ENCODE measurements at regions not wholly inside any gene's neighbourhood (a gene's known extent, or its start where the extent isn't known, plus 50 kb on each side); places are given as distances from the start of the nearest gene placed in this dataset.

DNA sequence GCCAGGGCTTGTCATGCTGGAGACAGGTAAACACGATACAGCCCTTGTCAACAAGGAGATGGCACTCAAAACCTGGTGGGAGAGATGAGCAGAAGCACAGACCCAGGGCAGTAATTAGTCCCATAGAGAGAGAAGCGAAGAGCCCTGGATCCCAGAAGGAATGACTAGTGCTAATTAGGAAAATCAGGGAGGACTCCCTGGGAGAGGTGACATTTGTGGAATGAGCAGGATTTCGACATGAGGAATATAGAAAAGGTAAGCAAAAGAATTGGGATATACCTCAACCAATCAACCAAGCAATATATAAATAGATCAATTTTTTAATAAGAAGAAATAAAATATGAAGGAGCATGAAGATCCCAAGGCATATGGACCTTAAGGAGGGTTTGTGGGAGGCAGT lies 98.5 kb upstream of the GJB5 start:
- DNase-seq (ENCODE audit: low spot score) (no peak), ATAC-seq (ENCODE audit: low read depth) (no peak)
- Histone ChIP-seq H3K36me3 (ENCODE audit: low read depth) (no peaks in the 10 kb centered on the region), H3K9me3 (ENCODE audit: severe bottlenecking) (no peaks in the 10 kb centered on the region), H3K27ac (ENCODE audit: poor library complexity, severe bottlenecking) (no peak overlapping the region), H3K4me3 (ENCODE audit: severe bottlenecking) (no peak overlapping the region), H3K27me3 (ENCODE audit: insufficient read depth, poor library complexity, severe bottlenecking) (peaks cover 15% of the 10 kb centered on the region), H3K4me1 (ENCODE audit: insufficient read depth, poor library complexity, severe bottlenecking) (no peaks in the 10 kb centered on the region)
- TF ChIP-seq, protein P1, sequence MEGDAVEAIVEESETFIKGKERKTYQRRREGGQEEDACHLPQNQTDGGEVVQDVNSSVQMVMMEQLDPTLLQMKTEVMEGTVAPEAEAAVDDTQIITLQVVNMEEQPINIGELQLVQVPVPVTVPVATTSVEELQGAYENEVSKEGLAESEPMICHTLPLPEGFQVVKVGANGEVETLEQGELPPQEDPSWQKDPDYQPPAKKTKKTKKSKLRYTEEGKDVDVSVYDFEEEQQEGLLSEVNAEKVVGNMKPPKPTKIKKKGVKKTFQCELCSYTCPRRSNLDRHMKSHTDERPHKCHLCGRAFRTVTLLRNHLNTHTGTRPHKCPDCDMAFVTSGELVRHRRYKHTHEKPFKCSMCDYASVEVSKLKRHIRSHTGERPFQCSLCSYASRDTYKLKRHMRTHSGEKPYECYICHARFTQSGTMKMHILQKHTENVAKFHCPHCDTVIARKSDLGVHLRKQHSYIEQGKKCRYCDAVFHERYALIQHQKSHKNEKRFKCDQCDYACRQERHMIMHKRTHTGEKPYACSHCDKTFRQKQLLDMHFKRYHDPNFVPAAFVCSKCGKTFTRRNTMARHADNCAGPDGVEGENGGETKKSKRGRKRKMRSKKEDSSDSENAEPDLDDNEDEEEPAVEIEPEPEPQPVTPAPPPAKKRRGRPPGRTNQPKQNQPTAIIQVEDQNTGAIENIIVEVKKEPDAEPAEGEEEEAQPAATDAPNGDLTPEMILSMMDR (IDR thresholded peaks at IDR 0.05; ENCODE audit: poor library complexity, severe bottlenecking), result no peak

DNA sequence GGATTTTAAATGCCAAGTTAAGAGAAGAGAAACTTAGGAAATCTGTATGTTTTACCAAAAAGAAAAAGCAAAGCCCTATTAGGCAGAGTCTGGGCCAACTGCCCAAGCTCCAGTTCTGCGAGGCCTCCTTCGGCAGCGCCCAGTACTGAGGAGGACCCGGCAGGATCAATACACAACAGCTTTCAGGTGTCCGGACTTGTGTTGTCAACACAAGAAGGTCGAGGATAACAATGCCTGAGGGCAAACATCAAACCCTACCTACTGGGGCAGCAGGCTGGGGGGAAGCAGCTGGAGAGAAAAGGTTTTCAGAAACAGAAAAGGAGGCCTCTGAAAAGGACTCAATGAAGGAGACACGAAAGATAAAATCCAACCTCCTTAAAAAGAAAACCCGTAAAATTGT lies 98.1 kb upstream of the GJB5 start:
- TF ChIP-seq, protein P1 (IDR thresholded peaks at IDR 0.05; ENCODE audit: poor library complexity, severe bottlenecking), result no peak
- Histone ChIP-seq H3K27me3 (ENCODE audit: insufficient read depth, poor library complexity, severe bottlenecking) (peaks cover 15% of the 10 kb centered on the region), H3K4me1 (ENCODE audit: insufficient read depth, poor library complexity, severe bottlenecking) (no peaks in the 10 kb centered on the region), H3K4me3 (ENCODE audit: severe bottlenecking) (no peak overlapping the region), H3K36me3 (ENCODE audit: low read depth) (no peaks in the 10 kb centered on the region), H3K27ac (ENCODE audit: poor library complexity, severe bottlenecking) (no peak overlapping the region), H3K9me3 (ENCODE audit: severe bottlenecking) (no peaks in the 10 kb centered on the region)
- ATAC-seq (ENCODE audit: low read depth), result no peak
- no peak for DNase-seq (ENCODE audit: low spot score)

DNA sequence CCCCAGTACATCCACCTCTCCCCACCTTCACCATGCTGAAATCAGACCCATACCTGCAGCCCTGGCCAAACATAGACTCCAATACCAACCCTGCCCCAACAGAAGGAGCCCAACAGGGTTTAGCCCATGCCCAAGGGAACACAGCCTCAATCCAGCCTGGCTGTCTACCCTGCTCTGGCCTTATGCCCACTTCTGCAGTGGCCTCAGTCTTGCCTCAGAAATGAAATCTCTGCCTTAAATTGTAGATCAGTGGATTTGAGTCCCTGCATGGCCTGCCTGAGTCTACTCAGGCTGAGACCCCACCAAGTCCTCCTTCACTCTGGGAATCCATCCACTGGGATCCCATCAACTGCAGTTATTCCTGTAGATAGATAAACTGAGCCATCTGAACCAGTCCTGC lies 97.6 kb upstream of the GJB5 start:
- peaks cover 15% of the 10 kb centered on the region for H3K27me3 ChIP-seq (ENCODE audit: insufficient read depth, poor library complexity, severe bottlenecking)
- no peaks in the 10 kb centered on the region for H3K36me3 ChIP-seq (ENCODE audit: low read depth)
- DNase-seq (ENCODE audit: low spot score) (no peak), ATAC-seq (ENCODE audit: low read depth) (peak; percentile 10; the same call in 1 of the 3 replicates)
- H3K27ac ChIP-seq (ENCODE audit: poor library complexity, severe bottlenecking), result no peak overlapping the region
- TF ChIP-seq, protein P1 (IDR thresholded peaks at IDR 0.05; ENCODE audit: poor library complexity, severe bottlenecking), result no peak
- no peaks in the 10 kb centered on the region for H3K4me1 ChIP-seq (ENCODE audit: insufficient read depth, poor library complexity, severe bottlenecking)
- no peak overlapping the region for H3K4me3 ChIP-seq (ENCODE audit: severe bottlenecking)
- H3K9me3 ChIP-seq (ENCODE audit: severe bottlenecking), result no peaks in the 10 kb centered on the region

DNA sequence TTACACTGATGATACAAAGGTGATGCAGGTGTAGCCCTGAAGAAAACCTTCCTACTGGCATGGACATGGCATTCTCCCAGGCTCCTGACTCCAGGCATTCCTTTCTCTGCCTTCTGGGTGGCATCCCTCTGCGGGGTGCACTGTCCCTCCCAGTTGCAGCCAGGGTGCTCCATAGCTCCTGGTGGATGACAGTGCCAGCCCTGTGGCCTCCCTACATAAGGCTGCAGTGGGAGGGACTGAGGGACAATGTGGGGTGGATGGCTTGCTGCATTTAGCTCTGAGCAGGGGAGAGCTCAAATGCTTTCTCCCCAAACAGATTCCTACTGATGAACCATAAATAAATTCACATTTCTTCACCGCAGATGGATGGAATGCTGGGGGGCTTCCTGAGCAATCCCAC lies 97.0 kb upstream of the GJB5 start:
- Histone ChIP-seq H3K36me3 (ENCODE audit: low read depth) (no peaks in the 10 kb centered on the region), H3K27ac (ENCODE audit: poor library complexity, severe bottlenecking) (no peak overlapping the region), H3K9me3 (ENCODE audit: severe bottlenecking) (no peaks in the 10 kb centered on the region), H3K4me3 (ENCODE audit: severe bottlenecking) (no peak overlapping the region), H3K4me1 (ENCODE audit: insufficient read depth, poor library complexity, severe bottlenecking) (no peaks in the 10 kb centered on the region), H3K27me3 (ENCODE audit: insufficient read depth, poor library complexity, severe bottlenecking) (peaks cover 12% of the 10 kb centered on the region)
- ATAC-seq (ENCODE audit: low read depth) (no peak), DNase-seq (ENCODE audit: low spot score) (no peak)
- TF ChIP-seq, protein P1 (IDR thresholded peaks at IDR 0.05; ENCODE audit: poor library complexity, severe bottlenecking), result no peak

GRCh38 chr1:34663031-34663430 lies 91.8 kb upstream of the GJB5 start:
- Histone ChIP-seq H3K27ac (ENCODE audit: poor library complexity, severe bottlenecking) (no peak overlapping the region), H3K4me1 (ENCODE audit: insufficient read depth, poor library complexity, severe bottlenecking) (no peaks in the 10 kb centered on the region), H3K4me3 (ENCODE audit: severe bottlenecking) (no peak overlapping the region), H3K36me3 (ENCODE audit: low read depth) (no peaks in the 10 kb centered on the region), H3K9me3 (ENCODE audit: severe bottlenecking) (no peaks in the 10 kb centered on the region), H3K27me3 (ENCODE audit: insufficient read depth, poor library complexity, severe bottlenecking) (no peaks in the 10 kb centered on the region)
- DNase-seq (ENCODE audit: low spot score), result no peak
- TF ChIP-seq, protein P1 (IDR thresholded peaks at IDR 0.05; ENCODE audit: poor library complexity, severe bottlenecking), result no peak
- ATAC-seq (ENCODE audit: low read depth), result no peak
